NCI-H526 treated with DMSO at 0.1 percent for 48 hours (cell line): ENCODE measurements at regions not wholly inside any gene's neighbourhood (a gene's known extent, or its start where the extent isn't known, plus 50 kb on each side); places are given as distances from the start of the nearest gene placed in this dataset.
A peak's percentile ranks its signal among the peaks of the same experiment; 100 is the strongest.
"Not testable (repeated sequence)": the region's sequence is repeated elsewhere in the genome, so short reads cannot be mapped to it uniquely, and the experiment has no call there.

ENCODE experiments used
- DNase-seq: peaks from one replicate; lab custom pipeline; 2025; lab: John Stamatoyannopoulos, UW

DNA sequence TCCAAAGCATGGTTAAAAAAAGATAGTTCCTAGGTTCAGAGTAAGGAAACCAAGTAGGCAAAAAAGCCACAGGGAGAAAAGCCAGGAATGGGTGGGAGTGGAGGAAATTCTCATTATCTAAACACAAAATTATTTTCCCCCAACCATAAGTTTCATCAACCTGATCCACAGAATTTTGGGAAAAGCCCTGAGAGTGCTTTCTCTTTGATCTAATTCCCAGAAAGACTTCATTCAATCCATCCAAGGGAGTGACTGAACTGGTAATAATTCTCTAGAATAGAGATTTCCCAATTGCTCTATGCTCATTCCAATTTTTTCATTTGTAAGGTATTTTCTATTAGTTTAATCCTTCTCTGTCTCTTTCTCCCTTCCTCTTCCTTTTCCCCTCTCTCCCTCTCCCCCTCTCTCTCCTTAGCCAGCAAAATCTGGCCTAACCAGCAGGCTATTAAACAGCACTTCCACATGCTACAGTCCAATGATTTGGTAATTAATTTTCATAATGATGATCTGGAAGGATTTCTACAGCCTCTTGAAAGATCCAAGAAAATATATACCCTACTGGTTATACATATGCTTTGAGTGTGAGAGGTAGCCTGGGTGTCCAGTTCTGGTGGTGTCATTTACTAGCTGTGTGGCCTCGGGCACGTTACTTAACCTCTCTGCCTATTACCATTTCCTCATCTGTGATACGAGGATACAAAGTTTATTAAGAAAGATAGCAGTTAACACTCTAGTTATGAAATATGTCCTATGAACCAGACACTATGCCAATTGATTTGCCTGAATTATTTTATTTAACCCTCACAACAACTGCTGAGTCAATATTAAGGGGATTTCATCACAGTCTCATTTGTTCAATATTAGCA, 251.5 kb upstream of the RASGEF1B start:
- DNase-seq = no peak

DNA sequence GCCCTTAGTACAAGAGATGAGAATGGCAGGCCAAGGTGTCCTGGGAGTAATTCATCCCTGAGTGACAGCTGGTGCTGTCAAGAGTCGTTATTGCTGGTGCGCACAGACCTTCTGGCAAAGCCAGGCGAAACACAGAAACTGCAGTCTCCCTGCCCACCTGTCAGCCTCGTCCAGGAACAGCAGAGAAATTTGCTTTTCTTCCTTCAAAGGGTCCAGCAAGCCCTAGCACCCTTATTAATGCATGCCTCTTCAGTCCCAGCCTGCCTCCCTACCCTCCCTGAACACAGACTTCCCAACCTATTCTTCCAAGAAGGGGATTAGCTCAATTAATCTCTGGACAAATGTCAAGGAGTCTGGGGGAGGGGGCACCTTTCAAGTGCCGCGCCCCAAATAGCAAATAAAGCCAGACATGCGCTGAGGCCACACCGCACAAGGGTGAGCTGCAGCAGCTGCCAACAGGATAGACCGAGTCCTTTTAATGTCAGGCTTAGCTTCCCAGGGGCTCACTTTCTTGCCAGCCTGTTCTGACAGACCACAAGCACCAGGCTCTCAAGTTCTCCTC, 250.7 kb upstream of the RASGEF1B start:
- DNase-seq = no peak

GRCh38 chr4:81715757-81716156, 244.1 kb upstream of the RASGEF1B start:
- DNase-seq = no peak

GRCh38 chr4:81715357-81715756, 243.7 kb upstream of the RASGEF1B start:
- not testable (repeated sequence) for DNase-seq

DNA sequence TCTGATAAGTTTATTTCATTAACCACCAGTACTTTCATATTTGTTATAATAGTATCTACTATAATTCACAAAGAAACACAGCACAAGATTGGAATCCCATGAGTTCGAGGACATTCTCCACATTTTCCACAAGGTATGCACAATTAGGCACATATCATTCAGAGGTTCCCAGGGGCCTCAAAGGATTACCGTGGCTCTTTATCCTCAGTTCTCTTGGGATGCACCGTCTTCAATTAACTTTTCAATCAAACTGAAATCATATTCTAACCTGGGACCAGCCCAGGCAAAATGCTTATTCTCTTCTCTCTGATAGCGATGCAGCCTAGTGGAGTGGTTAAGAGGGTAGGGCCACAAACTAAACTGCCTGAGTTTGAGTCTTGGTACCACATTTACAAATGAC, 242.6 kb upstream of the RASGEF1B start:
- DNase-seq = no peak

- DNase-seq = no peak
Observed at GRCh38 chr4:81712714-81713113, 241.0 kb upstream of the RASGEF1B start.

GRCh38 chr4:81704461-81704860, 232.8 kb upstream of the RASGEF1B start:
- no peak for DNase-seq

GRCh38 chr4:81700189-81700588, 228.5 kb upstream of the RASGEF1B start:
- DNase-seq = no peak

DNA sequence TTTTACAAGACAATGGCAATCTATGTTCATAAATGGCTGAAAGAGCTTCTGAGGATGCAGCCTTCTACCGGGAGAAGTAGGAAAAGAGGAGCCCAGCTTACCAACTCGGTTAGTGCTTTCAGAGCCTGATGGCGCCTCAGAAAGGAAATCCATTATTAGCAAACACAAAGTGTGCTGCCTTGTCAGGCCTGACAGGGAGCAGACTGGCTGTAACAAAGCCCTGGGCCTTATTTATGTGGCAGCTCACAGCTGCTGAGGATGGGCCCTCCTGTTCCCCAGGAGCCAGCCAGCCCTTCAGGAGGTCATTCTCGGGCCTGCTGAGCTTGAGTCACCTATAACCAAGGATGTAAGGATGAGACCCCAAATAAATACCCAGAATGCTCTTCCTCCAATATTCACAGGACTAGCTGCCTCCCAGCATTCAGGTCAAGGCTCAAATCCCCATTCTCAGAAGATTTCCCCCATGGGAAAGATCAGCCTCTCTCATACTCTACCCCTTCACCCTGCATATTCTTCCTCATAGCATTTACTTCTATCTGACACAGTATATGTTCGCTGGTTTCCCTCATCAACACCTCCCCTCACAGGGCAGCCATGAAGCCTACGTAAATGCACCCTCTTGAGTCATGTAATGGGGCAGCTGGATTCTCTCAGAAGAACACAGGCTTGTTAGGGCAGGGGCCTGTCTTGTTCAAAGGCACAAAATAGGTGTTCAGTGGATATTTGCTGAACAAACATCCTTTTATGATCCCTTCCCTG, 227.0 kb upstream of the RASGEF1B start:
- no peak for DNase-seq

DNA sequence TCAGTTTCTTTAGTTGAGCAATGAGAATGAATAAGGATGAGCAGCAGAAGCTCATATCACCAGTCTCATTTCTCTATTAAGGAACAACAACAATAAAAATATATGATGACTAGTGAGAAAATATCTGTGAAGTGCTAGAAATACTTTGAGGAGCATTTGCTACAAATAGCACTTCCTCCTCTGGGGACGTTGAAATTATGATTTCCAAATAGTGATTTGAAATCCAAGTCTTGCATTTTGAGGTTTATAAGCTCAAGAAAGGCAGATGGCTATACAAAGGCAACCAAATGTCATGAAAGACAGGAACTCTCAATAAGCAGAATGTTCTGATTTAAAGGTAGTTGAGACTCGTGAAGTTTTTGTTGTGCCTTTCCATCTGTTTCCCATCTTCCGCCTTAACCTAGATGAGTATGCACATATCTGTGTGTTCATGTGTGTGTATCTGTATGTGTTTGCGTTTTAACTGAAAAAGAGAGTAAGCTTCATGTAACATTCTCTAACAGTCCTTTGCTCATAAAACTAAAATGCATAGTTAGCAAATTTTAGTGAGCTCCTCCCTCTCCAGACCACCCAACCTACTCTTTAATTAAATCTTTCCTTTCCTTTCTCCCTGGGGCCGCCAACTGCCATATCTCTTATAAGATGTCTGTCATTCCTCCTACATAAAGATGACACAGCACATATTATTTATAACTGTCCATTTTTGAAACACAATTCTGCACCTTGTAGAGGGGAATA, 222.6 kb upstream of the RASGEF1B start:
- no peak for DNase-seq

DNA sequence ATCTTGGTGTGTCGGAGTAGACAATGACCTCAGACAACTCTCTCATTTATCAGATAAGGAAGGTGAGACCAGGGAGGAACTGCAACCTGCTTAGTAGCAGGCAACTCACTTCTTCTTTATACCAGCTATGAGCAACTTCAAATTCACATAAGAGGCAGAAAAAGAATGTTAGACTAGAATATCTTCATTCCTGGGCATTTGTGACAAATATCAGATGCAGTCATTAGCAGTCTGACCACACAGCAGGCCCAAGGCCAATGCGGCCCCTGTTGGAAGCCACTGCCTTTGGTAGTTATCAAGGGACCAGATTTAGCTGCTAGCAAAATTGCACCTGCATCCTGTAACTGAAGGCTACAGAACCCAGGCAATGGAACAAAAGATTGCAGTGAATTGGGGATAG, 219.2 kb upstream of the RASGEF1B start:
- DNase-seq = no peak

DNA sequence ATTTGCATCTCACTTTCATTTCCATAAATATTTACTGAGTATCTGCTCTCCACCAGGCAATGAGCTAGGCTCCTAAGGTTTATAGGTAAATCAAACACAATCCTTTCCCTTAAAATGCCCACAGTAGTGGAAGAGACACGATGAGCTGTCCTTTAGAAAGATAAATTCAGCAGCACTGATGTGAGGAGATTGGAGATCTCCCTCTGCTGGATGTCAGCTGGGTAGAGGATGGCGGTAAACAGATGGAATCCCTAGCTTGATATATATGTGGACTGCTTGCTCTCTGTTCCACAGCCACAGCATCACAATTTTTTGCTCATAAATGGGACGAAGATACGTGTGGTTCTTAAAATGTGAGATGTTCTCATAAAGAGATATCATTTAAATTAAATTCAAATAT, 216.4 kb upstream of the RASGEF1B start:
- peak; percentile 9 for DNase-seq

DNA sequence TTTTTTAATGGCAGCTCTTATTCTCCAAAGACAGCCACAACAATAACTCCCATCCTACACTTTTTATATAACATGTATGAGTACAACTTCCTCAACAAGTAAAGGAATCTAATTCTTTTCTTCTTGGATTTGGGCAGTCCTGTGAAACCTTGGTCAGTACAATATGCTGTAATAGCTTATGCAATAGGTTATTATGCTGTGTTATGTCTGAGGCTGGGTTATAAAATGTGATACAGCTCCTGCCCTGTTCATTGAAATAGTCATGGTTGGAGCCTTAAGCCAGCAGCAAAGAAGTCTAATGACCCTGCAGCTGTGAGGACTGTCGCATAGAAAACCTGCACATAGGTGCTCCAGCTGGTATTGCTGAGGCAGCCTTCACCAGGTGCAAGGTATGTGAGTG, 215.8 kb upstream of the RASGEF1B start:
- no peak for DNase-seq

DNA sequence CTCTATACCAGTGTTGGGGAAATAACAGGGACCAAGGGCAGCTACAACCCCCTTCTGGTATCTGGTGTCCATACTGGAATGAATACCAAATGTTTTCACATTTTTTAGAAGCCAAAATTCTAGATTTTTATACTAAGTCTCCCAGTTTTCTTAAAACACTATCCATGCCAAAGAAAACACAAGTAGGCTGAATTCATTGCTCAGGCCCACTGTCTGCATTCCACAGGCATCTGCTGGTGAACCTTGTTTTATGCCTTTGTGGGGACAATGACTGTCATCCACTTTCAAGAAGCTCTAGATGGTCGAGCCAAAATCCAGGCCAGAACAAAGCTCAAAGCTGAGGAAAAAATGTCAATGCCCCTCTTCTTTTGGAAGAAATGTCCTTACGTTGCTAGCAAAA, 213.4 kb upstream of the RASGEF1B start:
- no peak for DNase-seq

DNA sequence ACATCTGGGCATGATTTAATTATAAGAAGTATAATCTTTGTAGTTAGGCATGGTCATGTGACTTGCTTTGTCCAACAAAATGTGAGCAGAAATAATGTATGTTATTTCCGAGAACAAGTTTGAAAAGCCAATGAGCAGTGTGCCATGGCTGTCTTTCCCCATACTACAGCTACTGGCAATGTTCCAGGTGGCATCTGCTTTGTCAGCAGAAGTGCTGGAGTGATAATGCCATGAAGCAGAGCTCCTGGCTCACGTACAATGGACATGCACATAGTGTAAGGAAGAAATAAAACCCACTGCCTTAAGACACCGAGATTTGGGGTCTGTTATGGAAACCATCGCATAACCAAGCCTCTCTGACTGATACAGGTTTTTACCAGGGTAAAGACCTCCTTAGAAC, 212.6 kb upstream of the RASGEF1B start:
- DNase-seq = no peak

DNA sequence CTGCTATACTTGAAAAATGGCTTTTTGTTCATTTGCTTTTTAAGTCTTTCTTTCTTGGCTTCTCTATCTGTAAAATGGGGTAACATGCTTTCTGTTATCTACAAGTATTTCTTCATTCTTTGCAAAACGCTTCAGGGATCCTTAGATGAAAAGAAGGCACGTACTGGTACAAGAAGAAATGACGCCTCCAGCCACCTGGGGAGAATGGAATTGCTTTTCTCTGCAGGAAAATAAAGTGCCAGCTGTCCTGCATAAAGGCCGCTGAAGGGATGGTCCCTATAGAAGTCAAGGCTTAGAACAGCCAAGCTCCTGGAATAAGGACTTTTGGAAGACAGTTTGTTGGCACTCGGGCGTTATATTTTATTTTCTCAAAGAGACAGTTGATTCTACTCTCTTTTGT, 210.8 kb upstream of the RASGEF1B start:
- DNase-seq = no peak

- no peak for DNase-seq
Observed at GRCh38 chr4:81679315-81679714, 207.6 kb upstream of the RASGEF1B start.

- DNase-seq = no peak
Observed at GRCh38 chr4:81678801-81679200, 207.1 kb upstream of the RASGEF1B start.

DNA sequence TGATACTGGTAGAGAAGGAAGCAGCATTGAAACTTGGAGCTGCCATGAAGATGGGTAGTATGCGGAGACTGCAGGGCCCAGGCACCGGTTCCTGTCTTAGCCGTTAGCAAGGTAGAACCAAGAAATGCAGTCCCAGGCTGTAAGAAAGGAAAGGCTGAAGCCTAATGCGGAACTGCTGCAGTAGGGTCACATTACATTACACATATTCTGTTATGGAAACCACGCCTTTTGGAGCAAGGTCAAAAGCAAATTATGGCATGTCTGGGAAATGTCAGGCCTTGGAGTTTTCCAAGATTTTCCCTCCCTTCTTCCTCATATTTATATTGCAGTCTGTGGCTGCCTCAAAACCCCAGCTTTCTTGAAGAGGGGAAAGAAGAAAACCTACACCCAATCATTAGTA, 204.8 kb upstream of the RASGEF1B start:
- DNase-seq = no peak

DNA sequence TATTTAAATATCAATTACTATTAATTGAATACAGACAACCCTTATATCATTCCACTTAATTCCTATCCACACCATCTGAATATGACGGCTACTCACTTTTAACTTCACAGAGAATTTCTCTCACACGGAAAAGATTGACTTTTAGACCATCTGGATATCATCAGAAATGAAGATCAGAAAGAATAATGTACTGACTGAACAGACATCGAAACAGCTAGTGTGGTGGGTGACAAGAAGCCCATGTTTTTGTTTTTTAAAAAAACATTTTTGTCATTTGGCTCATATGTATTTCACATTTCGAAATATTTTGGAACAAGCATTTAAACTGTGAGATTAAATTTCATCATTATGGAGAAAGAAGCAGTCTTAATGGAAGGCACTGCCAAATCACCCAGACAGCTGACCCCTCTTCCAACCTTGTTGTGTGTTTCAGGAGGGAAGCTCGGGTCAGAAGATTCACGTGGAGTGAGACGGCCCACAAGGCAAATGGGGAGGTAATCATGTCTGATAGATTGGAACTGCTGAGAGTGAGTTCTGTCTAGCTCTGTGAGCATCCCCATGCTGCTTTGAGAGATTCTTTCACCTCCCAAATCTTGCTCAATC, 204.2 kb upstream of the RASGEF1B start:
- DNase-seq = no peak

DNA sequence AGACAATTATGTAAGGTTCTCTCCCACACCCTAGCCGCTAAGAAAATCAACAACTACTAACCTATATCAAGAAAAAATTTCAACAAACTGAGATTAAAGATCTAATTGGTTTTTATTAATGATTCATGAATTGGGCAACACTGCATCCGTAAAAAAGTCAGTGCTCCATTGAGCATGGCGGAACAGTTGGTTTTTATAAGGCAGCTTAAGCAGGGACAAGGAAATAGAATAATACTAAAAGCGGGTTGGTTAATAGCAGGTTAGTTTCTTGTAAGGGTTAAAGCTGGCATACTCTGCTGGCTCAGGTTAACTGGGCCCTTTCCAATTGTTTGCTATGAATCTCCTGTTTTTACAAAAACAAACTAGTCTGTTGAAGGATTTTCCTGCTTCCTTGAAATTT, 202.3 kb upstream of the RASGEF1B start:
- DNase-seq = no peak

GRCh38 chr4:81668328-81668727, 196.6 kb upstream of the RASGEF1B start:
- DNase-seq = not testable (repeated sequence)
